GM21825 (cell line): ENCODE measurements at regions not wholly inside any gene's neighbourhood (a gene's known extent, or its start where the extent isn't known, plus 50 kb on each side); places are given as distances from the start of the nearest gene placed in this dataset.

ENCODE experiments used
- ATAC-seq: cut with Tn5 transposase; IDR thresholded peaks from one replicate; pipeline ENCODE4 v1.9.1; 2021; ENCODE audit warnings: mild to moderate bottlenecking, moderate library complexity; ENCODE audit not compliant: unreplicated experiment

- ATAC-seq = no peak
These were observed 72.3 kb downstream of the FAM76B start for GRCh38 chr11:95717314-95717713.

- peak; percentile 12 for ATAC-seq
These were observed 73.3 kb downstream of the FAM76B start for GRCh38 chr11:95716266-95716665.

- peak; percentile 87 for ATAC-seq
These were observed 73.8 kb downstream of the FAM76B start for GRCh38 chr11:95715777-95716241.

- ATAC-seq = peak; percentile 20
These were observed 74.5 kb downstream of the FAM76B start for GRCh38 chr11:95714843-95715776.

GRCh38 chr11:95713428-95713827 is 76.2 kb downstream of the FAM76B start:
- ATAC-seq = no peak

GRCh38 chr11:95711945-95712221 is 77.7 kb downstream of the FAM76B start:
- ATAC-seq = no peak

GRCh38 chr11:95711162-95711944 is 78.2 kb downstream of the FAM76B start:
- ATAC-seq = peak; percentile 34

GRCh38 chr11:95708681-95709080 is 80.9 kb downstream of the FAM76B start:
- no peak for ATAC-seq

- no peak for ATAC-seq
These were observed 82.6 kb downstream of the FAM76B start for GRCh38 chr11:95706974-95707387.

- ATAC-seq = peak; percentile 70
These were observed 84.0 kb downstream of the FAM76B start for GRCh38 chr11:95705485-95706124.

- ATAC-seq = no peak
These were observed 84.7 kb downstream of the FAM76B start for GRCh38 chr11:95704865-95705264.

- no peak for ATAC-seq
These were observed 86.5 kb downstream of the FAM76B start for GRCh38 chr11:95703049-95703448.

- ATAC-seq = no peak
These were observed 87.1 kb downstream of the FAM76B start for GRCh38 chr11:95702526-95702925.

GRCh38 chr11:95700471-95700817 is 89.1 kb downstream of the FAM76B start:
- ATAC-seq = peak; percentile 38

GRCh38 chr11:95699631-95700470 is 89.7 kb downstream of the FAM76B start:
- ATAC-seq = peak; percentile 37

GRCh38 chr11:95698676-95699557 is 90.7 kb downstream of the FAM76B start:
- no peak for ATAC-seq

GRCh38 chr11:95697614-95698408 is 91.8 kb downstream of the FAM76B start:
- no peak for ATAC-seq

- ATAC-seq = no peak
These were observed 94.4 kb downstream of the FAM76B start for GRCh38 chr11:95695181-95695580.

GRCh38 chr11:95693298-95693697 is 96.3 kb downstream of the FAM76B start:
- no peak for ATAC-seq
